DND-41 (cell line): ENCODE measurements at regions not wholly inside any gene's neighbourhood (a gene's known extent, or its start where the extent isn't known, plus 50 kb on each side); places are given as distances from the start of the nearest gene placed in this dataset.

ENCODE experiments used
- EZH2 ChIP-seq: IDR thresholded peaks from 3 replicates; pipeline ENCODE4 v1.6.1; 2012; ENCODE audit warnings: borderline replicate concordance, low read depth, mild to moderate bottlenecking, moderate library complexity, low read length, inconsistent platforms; ENCODE audit not compliant: severe bottlenecking
- TF ChIP-seq, protein P1 (sequence below): IDR thresholded peaks from 2 replicates; pipeline ENCODE4 v1.5.1; 2012; ENCODE audit warnings: borderline replicate concordance, low read length, moderate library complexity, mild to moderate bottlenecking; ENCODE audit not compliant: poor library complexity, severe bottlenecking; ENCODE audit errors: extremely low read depth

DNA sequence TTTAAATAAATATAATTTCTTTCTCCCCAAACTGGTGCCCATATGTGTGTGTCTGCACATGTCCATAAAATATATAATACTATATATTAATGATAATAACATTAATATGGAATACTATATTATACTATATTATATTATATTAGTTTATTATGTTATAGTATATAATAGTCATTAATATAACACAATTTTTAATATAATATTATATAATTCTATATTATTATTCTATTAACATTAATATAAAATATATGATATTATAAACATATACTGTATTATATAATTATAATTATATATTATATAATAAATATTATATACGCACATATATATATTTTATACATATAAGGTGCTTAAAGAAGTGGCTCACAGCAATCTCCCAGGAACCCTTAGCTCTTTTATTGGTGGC, 513.0 kb upstream of the CDH11 start:
- TF ChIP-seq, protein P1, sequence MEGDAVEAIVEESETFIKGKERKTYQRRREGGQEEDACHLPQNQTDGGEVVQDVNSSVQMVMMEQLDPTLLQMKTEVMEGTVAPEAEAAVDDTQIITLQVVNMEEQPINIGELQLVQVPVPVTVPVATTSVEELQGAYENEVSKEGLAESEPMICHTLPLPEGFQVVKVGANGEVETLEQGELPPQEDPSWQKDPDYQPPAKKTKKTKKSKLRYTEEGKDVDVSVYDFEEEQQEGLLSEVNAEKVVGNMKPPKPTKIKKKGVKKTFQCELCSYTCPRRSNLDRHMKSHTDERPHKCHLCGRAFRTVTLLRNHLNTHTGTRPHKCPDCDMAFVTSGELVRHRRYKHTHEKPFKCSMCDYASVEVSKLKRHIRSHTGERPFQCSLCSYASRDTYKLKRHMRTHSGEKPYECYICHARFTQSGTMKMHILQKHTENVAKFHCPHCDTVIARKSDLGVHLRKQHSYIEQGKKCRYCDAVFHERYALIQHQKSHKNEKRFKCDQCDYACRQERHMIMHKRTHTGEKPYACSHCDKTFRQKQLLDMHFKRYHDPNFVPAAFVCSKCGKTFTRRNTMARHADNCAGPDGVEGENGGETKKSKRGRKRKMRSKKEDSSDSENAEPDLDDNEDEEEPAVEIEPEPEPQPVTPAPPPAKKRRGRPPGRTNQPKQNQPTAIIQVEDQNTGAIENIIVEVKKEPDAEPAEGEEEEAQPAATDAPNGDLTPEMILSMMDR: no peak
- TF ChIP-seq EZH2: no peak
